ENCODE measurements at regions not wholly inside any gene's neighbourhood (a gene's known extent, or its start where the extent isn't known, plus 50 kb on each side); places are given as distances from the start of the nearest gene placed in this dataset.

- ChIA-PET CTCF (interaction anchor here (0.6 to 1.3 kb wide), 5 partner anchors 174 to 514 kb away, joined by 3 read pairs; no protein-coding TSS in a partner anchor), POLR2A (no interaction called here)
- Mint-ChIP-seq H3K36me3 (no peaks in the 10 kb centered on the region), H3K4me1 (peaks cover 36% of the 10 kb centered on the region), H3K27me3 (ENCODE audit: low read depth) (no peaks in the 10 kb centered on the region), H3K9me3 (no peaks in the 10 kb centered on the region), H3K4me3 (no peak overlapping the region), H3K27ac (peak overlapping the region; percentile 33; the same call in 1 of the 2 replicates)
- TF ChIP-seq IRF1 (CRISPR knock-in tag; IDR thresholded peaks at IDR 0.05) (no peak), NFYB (CRISPR knock-in tag; conservative IDR thresholded peaks at IDR 0.05; ENCODE audit: low read depth) (peak; percentile 48)
- DNase-seq (ENCODE audit: low spot score) = peak; percentile 17
- ATAC-seq = peak; percentile 66
These were observed 109.5 kb upstream of the KIF26B start for GRCh38 chr1:245045087-245045881.

- no peak for DNase-seq (ENCODE audit: low spot score)
- CTCF ChIA-PET = interaction anchor here (1.2 to 3.1 kb wide), 8 partner anchors 8 to 229 kb away, joined by 3 to 39 read pairs (median 7); partner anchors contain the start of gene HNRNPU
- Mint-ChIP-seq H3K9me3 (no peaks in the 10 kb centered on the region), H3K27me3 (ENCODE audit: low read depth) (no peaks in the 10 kb centered on the region), H3K4me1 (peaks cover 36% of the 10 kb centered on the region), H3K36me3 (no peaks in the 10 kb centered on the region), H3K27ac (no peak overlapping the region), H3K4me3 (no peak overlapping the region)
- no peak for TF ChIP-seq GABPB1 (CRISPR knock-in tag; IDR thresholded peaks at IDR 0.05)
- TF ChIP-seq RORB (CRISPR knock-in tag; IDR thresholded peaks at IDR 0.05) = no peak
- no peak for TF ChIP-seq ATF6 (CRISPR knock-in tag; IDR thresholded peaks at IDR 0.05)
- POLR2A ChIA-PET = interaction anchor here (1.5 kb wide), 1 partner anchor 181 kb away, joined by 3 read pairs; no protein-coding TSS in a partner anchor
- no peak for ATAC-seq
These were observed 111.2 kb upstream of the KIF26B start for GRCh38 chr1:245043611-245043940.

GRCh38 chr1:245041058-245041698, 113.6 kb upstream of the KIF26B start:
- Mint-ChIP-seq H3K27me3 (ENCODE audit: low read depth) (no peaks in the 10 kb centered on the region), H3K9me3 (peaks cover 3% of the 10 kb centered on the region; the same call in 1 of the 2 replicates), H3K27ac (no peak overlapping the region), H3K4me1 (peaks cover 27% of the 10 kb centered on the region), H3K4me3 (no peak overlapping the region), H3K36me3 (no peaks in the 10 kb centered on the region)
- ChIA-PET CTCF (interaction anchor here (1.9 to 3.1 kb wide), 5 partner anchors 8 to 205 kb away, joined by 5 to 39 read pairs (median 15); partner anchors contain the start of gene HNRNPU), POLR2A (no interaction called here)
- no peak for DNase-seq (ENCODE audit: low spot score)
- peak; percentile 25; the same call in 1 of the 2 replicates for ATAC-seq
- TF ChIP-seq RELA (CRISPR knock-in tag; IDR thresholded peaks at IDR 0.05; ENCODE audit: borderline replicate concordance) = no peak
- TF ChIP-seq ZMAT4 (CRISPR knock-in tag; IDR thresholded peaks at IDR 0.05) = no peak
- no peak for TF ChIP-seq E2F5 (CRISPR knock-in tag; IDR thresholded peaks at IDR 0.05)
- no peak for TF ChIP-seq CTCF (IDR thresholded peaks at IDR 0.05)
- no peak for TF ChIP-seq TP53 (CRISPR knock-in tag; IDR thresholded peaks at IDR 0.05)
- TF ChIP-seq MYBL2 (CRISPR knock-in tag; IDR thresholded peaks at IDR 0.05) = no peak
- no peak for TF ChIP-seq ESRRA (CRISPR knock-in tag; IDR thresholded peaks at IDR 0.05; ENCODE audit: borderline replicate concordance)
- TF ChIP-seq NR3C1 (CRISPR knock-in tag; conservative IDR thresholded peaks at IDR 0.05; ENCODE audit: low read depth) = no peak
- no peak for TF ChIP-seq AR (CRISPR knock-in tag; IDR thresholded peaks at IDR 0.05)
- TF ChIP-seq CDX4 (CRISPR knock-in tag; IDR thresholded peaks at IDR 0.05; ENCODE audit: borderline replicate concordance) = no peak
- TF ChIP-seq FOXP4 (CRISPR knock-in tag; IDR thresholded peaks at IDR 0.05) = no peak
- no peak for TF ChIP-seq NFE2L1 (CRISPR knock-in tag; IDR thresholded peaks at IDR 0.05)
- TF ChIP-seq ZNF317 (CRISPR knock-in tag; IDR thresholded peaks at IDR 0.05; ENCODE audit: borderline replicate concordance, low read depth) = no peak
